ENCODE measurements at regions not wholly inside any gene's neighbourhood (a gene's known extent, or its start where the extent isn't known, plus 50 kb on each side); places are given as distances from the start of the nearest gene placed in this dataset.
A peak's percentile ranks its signal among the peaks of the same experiment; 100 is the strongest.

- Histone ChIP-seq H3K79me2 (ENCODE audit: control insufficient read depth, insufficient read depth, low read length, poor library complexity) (no peaks in the 10 kb centered on the region), H2BK120ac (ENCODE audit: insufficient read depth, low read length, poor library complexity) (no peak overlapping the region), H3K4ac (ENCODE audit: low read depth, low read length) (no peak overlapping the region), H2AK5ac (ENCODE audit: low read length) (no peak overlapping the region), H3K9ac (ENCODE audit: low read length) (no peak overlapping the region), H3K18ac (ENCODE audit: low read length) (no peak overlapping the region), H3K36me3 (ENCODE audit: control insufficient read depth in 1 of 2, insufficient read depth in 2 of 2, low read length in 2 of 2) (no peaks in the 10 kb centered on the region), H3K4me2 (ENCODE audit: low read length) (no peak overlapping the region), H2BK12ac (ENCODE audit: low read length) (no peak overlapping the region), H3K23ac (ENCODE audit: low read length) (no peak overlapping the region), H3K4me3 (ENCODE audit: low read depth, low read length) (no peak overlapping the region), H4K12ac (ENCODE audit: low read depth, low read length) (no peak overlapping the region), H2AFZ (ENCODE audit: insufficient read depth, low read length, poor library complexity) (no peak overlapping the region), H3K27ac (ENCODE audit: low read depth, low read length) (no peak overlapping the region), H3K4me1 (ENCODE audit: control insufficient read depth in 1 of 2, insufficient read depth in 2 of 2, low read length in 2 of 2) (no peaks in the 10 kb centered on the region), H4K8ac (ENCODE audit: low read depth, low read length) (no peak overlapping the region), H3K79me1 (ENCODE audit: low read length) (no peaks in the 10 kb centered on the region), H4K91ac (ENCODE audit: low read depth, low read length) (no peak overlapping the region), H2BK5ac (ENCODE audit: low read depth, low read length, poor library complexity) (no peak overlapping the region), H3K27me3 (ENCODE audit: insufficient read depth, low read length) (no peaks in the 10 kb centered on the region), H3K9me3 (ENCODE audit: insufficient read depth, low read depth, low read length) (no peaks in the 10 kb centered on the region), H3K14ac (ENCODE audit: low read length) (no peak overlapping the region)
- no peak for DNase-seq
- WGBS (ENCODE audit: extremely low coverage, insufficient coverage, insufficient read length) = no CpG with 5 or more reads among the region's 2 CpGs
These were observed 612.6 kb upstream of the ST8SIA4 start for GRCh38 chr5:101515721-101516120.

- no peak overlapping the region for H3K14ac ChIP-seq (ENCODE audit: low read length)
- no peak overlapping the region for H2BK5ac ChIP-seq (ENCODE audit: low read depth, low read length, poor library complexity)
- no peak overlapping the region for H4K8ac ChIP-seq (ENCODE audit: low read depth, low read length)
- H4K91ac ChIP-seq (ENCODE audit: low read depth, low read length) = no peak overlapping the region
- H3K27ac ChIP-seq (ENCODE audit: low read depth, low read length) = no peak overlapping the region
- H2AK5ac ChIP-seq (ENCODE audit: low read length) = no peak overlapping the region
- WGBS (ENCODE audit: extremely low coverage, insufficient coverage, insufficient read length) = no CpG with 5 or more reads among the region's 25 CpGs
- H2BK120ac ChIP-seq (ENCODE audit: insufficient read depth, low read length, poor library complexity) = no peak overlapping the region
- no peaks in the 10 kb centered on the region for H3K79me1 ChIP-seq (ENCODE audit: low read length)
- H3K4me3 ChIP-seq (ENCODE audit: low read depth, low read length) = peak overlapping the region; percentile 53
- no peak overlapping the region for H3K4me2 ChIP-seq (ENCODE audit: low read length)
- H3K9me3 ChIP-seq (ENCODE audit: insufficient read depth, low read depth, low read length) = peaks cover 12% of the 10 kb centered on the region
- H3K9ac ChIP-seq (ENCODE audit: low read length) = no peak overlapping the region
- H3K4ac ChIP-seq (ENCODE audit: low read depth, low read length) = no peak overlapping the region
- no peaks in the 10 kb centered on the region for H3K4me1 ChIP-seq (ENCODE audit: control insufficient read depth in 1 of 2, insufficient read depth in 2 of 2, low read length in 2 of 2)
- H3K18ac ChIP-seq (ENCODE audit: low read length) = no peak overlapping the region
- H3K23ac ChIP-seq (ENCODE audit: low read length) = no peak overlapping the region
- no peak overlapping the region for H4K12ac ChIP-seq (ENCODE audit: low read depth, low read length)
- no peak overlapping the region for H2AFZ ChIP-seq (ENCODE audit: insufficient read depth, low read length, poor library complexity)
- H3K27me3 ChIP-seq (ENCODE audit: insufficient read depth, low read length) = no peaks in the 10 kb centered on the region
- H2BK12ac ChIP-seq (ENCODE audit: low read length) = no peak overlapping the region
- no peaks in the 10 kb centered on the region for H3K79me2 ChIP-seq (ENCODE audit: control insufficient read depth, insufficient read depth, low read length, poor library complexity)
- DNase-seq = no peak
- no peaks in the 10 kb centered on the region for H3K36me3 ChIP-seq (ENCODE audit: control insufficient read depth in 1 of 2, insufficient read depth in 2 of 2, low read length in 2 of 2)
These were observed 602.9 kb upstream of the ST8SIA4 start for GRCh38 chr5:101505891-101506570.

- Histone ChIP-seq H4K12ac (ENCODE audit: low read depth, low read length) (no peak overlapping the region), H3K18ac (ENCODE audit: low read length) (no peak overlapping the region), H3K4me3 (ENCODE audit: low read depth, low read length) (no peak overlapping the region), H2BK12ac (ENCODE audit: low read length) (no peak overlapping the region), H3K14ac (ENCODE audit: low read length) (no peak overlapping the region), H3K4me1 (ENCODE audit: control insufficient read depth in 1 of 2, insufficient read depth in 2 of 2, low read length in 2 of 2) (peaks cover 3 to 4% of the 10 kb centered on the region in 2 experiments), H4K8ac (ENCODE audit: low read depth, low read length) (no peak overlapping the region), H4K91ac (ENCODE audit: low read depth, low read length) (no peak overlapping the region), H3K4ac (ENCODE audit: low read depth, low read length) (no peak overlapping the region), H3K27ac (ENCODE audit: low read depth, low read length) (no peak overlapping the region), H3K79me1 (ENCODE audit: low read length) (no peaks in the 10 kb centered on the region), H3K79me2 (ENCODE audit: control insufficient read depth, insufficient read depth, low read length, poor library complexity) (no peaks in the 10 kb centered on the region), H2BK120ac (ENCODE audit: insufficient read depth, low read length, poor library complexity) (no peak overlapping the region), H3K9me3 (ENCODE audit: insufficient read depth, low read depth, low read length) (no peaks in the 10 kb centered on the region), H3K36me3 (ENCODE audit: control insufficient read depth in 1 of 2, insufficient read depth in 2 of 2, low read length in 2 of 2) (no peaks in the 10 kb centered on the region), H3K9ac (ENCODE audit: low read length) (no peak overlapping the region), H2AK5ac (ENCODE audit: low read length) (no peak overlapping the region), H3K23ac (ENCODE audit: low read length) (no peak overlapping the region), H2BK5ac (ENCODE audit: low read depth, low read length, poor library complexity) (no peak overlapping the region), H3K4me2 (ENCODE audit: low read length) (no peak overlapping the region), H2AFZ (ENCODE audit: insufficient read depth, low read length, poor library complexity) (no peak overlapping the region), H3K27me3 (ENCODE audit: insufficient read depth, low read length) (no peaks in the 10 kb centered on the region)
- no CpG with 5 or more reads among the region's 3 CpGs for WGBS (ENCODE audit: extremely low coverage, insufficient coverage, insufficient read length)
- no peak for DNase-seq
These were observed 579.8 kb upstream of the ST8SIA4 start for GRCh38 chr5:101482931-101483330.

GRCh38 chr5:101473483-101473882, 570.4 kb upstream of the ST8SIA4 start:
- no peak overlapping the region for H2AK5ac ChIP-seq (ENCODE audit: low read length)
- no peak overlapping the region for H3K27ac ChIP-seq (ENCODE audit: low read depth, low read length)
- no peak overlapping the region for H2BK120ac ChIP-seq (ENCODE audit: insufficient read depth, low read length, poor library complexity)
- no peak overlapping the region for H3K4me2 ChIP-seq (ENCODE audit: low read length)
- H3K4ac ChIP-seq (ENCODE audit: low read depth, low read length) = no peak overlapping the region
- H4K12ac ChIP-seq (ENCODE audit: low read depth, low read length) = no peak overlapping the region
- H3K36me3 ChIP-seq (ENCODE audit: control insufficient read depth in 1 of 2, insufficient read depth in 2 of 2, low read length in 2 of 2) = no peaks in the 10 kb centered on the region
- no peaks in the 10 kb centered on the region for H3K9me3 ChIP-seq (ENCODE audit: insufficient read depth, low read depth, low read length)
- H2AFZ ChIP-seq (ENCODE audit: insufficient read depth, low read length, poor library complexity) = no peak overlapping the region
- H3K79me2 ChIP-seq (ENCODE audit: control insufficient read depth, insufficient read depth, low read length, poor library complexity) = no peaks in the 10 kb centered on the region
- H3K23ac ChIP-seq (ENCODE audit: low read length) = no peak overlapping the region
- no peaks in the 10 kb centered on the region for H3K79me1 ChIP-seq (ENCODE audit: low read length)
- H3K27me3 ChIP-seq (ENCODE audit: insufficient read depth, low read length) = no peaks in the 10 kb centered on the region
- no peaks in the 10 kb centered on the region for H3K4me1 ChIP-seq (ENCODE audit: control insufficient read depth in 1 of 2, insufficient read depth in 2 of 2, low read length in 2 of 2)
- H4K8ac ChIP-seq (ENCODE audit: low read depth, low read length) = no peak overlapping the region
- no peak overlapping the region for H2BK12ac ChIP-seq (ENCODE audit: low read length)
- no peak overlapping the region for H3K18ac ChIP-seq (ENCODE audit: low read length)
- DNase-seq = no peak
- WGBS (ENCODE audit: extremely low coverage, insufficient coverage, insufficient read length) = no CpG with 5 or more reads among the region's 1 CpG
- no peak overlapping the region for H3K9ac ChIP-seq (ENCODE audit: low read length)
- no peak overlapping the region for H2BK5ac ChIP-seq (ENCODE audit: low read depth, low read length, poor library complexity)
- H3K14ac ChIP-seq (ENCODE audit: low read length) = no peak overlapping the region
- no peak overlapping the region for H3K4me3 ChIP-seq (ENCODE audit: low read depth, low read length)
- no peak overlapping the region for H4K91ac ChIP-seq (ENCODE audit: low read depth, low read length)

All from trophoblast cell (in vitro differentiated cells and primary cell).